Fibroblast of peridontal ligament (primary cell): ENCODE measurements at regions not wholly inside any gene's neighbourhood (a gene's known extent, or its start where the extent isn't known, plus 50 kb on each side); places are given as distances from the start of the nearest gene placed in this dataset.

Experiments
- DNase-seq: peaks from one replicate; pipeline ENCODE4 v3.0.0-alpha.2; 2010; ENCODE audit errors: extremely low read depth

DNA sequence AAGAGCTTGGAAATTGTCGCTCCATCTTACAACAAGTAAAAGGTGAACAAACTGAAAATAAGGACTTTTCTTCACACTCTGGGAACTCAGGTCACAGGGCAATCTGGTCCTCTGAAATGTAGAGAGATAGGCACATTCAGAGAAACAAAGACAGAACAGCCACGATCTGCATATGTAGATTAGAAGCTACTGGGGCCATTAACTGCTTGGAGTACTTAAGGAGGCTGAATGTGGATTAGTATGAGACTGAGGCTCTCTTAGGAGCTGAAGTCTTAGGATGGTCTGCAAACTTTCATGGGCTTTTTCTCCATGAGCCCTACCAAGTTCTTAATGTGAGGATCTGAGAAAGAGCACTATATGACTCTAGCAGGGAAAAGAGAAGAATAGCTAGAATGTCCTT is 265.3 kb upstream of the NXPH2 start:
- DNase-seq: no peak

DNA sequence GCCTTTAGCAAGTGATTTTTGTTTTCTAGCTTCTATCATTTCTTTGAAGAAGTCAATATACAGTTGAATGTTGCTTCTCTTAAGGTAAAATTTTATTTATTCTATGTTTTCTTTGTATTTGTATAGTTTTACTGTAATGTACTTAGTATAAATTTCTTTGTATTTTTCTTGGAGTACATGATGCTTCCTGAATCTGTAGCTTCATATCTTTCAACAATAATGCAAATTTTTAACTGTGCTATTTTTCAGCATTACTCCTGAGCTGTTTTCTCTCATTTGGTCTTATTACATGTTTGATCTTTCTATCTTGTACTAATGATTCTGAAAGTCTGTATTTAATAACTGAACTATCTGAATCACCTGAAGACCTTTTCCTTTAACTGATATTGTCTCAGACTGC is 253.9 kb upstream of the NXPH2 start:
- no peak for DNase-seq

DNA sequence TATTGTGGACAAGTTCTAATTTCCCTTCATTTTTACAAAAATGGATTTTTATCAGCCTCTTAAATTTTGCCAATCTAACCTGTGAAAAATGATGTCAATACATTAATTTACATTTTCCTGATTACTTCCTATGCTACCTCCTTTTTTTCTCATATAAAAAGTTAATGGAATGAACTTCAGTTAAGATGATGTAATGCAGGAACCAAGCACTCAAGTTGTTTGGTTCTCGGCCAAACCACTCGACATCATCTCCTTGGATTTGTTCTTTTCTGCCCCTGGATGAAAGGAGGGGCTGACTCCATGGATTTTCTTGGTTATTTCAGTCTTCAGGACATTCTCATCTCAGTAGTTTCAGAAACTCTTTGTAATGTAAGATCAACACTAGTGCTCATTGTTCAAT is 253.1 kb upstream of the NXPH2 start:
- DNase-seq: peak; percentile 79

DNA sequence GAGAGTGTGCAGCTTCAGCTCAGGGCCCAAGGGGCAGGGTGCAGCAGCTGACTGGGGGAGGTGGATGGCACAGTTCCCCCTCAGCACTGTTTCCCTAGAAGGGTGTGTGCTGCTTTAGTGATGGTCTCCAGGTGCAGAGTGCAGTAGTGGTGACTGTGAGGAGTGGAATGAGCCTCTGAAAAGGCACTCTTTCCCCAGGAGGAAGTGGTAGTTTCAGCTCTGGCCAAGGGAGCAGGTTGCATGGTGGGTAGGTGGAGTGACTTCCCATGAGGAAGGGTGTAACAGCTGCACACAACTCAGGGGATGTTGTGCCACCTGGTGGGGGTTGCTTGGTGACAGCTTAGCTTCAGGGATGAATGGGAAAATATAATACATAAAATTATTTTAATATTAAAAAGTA is 251.5 kb upstream of the NXPH2 start:
- DNase-seq: peak; percentile 13

DNA sequence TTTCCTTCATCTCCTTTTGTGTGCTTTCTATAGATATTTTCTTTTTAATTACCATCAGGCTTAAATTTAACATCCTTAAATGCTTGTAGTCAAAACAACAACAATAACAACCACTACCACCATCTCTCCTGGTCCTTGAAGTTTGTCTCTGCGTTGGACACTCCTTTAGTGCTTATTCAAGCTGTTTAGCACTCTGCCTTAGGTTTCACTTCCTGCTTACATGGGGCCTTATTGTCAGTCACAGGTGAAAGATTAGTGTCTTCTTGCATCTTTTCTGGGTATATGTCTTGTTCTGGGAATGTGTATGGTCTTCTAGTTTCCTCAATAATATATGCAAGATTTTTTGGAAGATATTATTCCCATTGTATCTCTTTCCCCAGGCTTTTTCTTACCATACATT is 240.1 kb upstream of the NXPH2 start:
- no peak for DNase-seq

DNA sequence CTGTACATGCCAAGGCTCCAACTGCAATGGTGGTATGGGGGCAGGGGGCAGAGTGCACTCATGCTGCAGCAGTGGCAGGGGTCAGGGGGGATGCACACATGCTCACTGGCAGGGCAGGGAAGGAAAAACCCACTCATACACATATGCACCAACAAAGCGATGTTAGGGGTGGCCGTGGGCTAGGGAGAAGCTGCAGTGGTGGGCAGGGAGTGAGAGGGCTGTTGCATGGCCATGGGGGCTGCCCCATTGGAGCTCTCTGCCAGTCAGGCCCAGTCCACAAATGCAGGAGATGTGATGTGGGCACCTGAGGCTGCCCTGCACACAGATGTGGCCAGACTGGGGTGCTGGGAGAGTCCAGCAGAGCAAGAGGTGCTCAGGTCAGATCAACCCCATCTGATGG is 238.1 kb upstream of the NXPH2 start:
- DNase-seq: no peak

DNA sequence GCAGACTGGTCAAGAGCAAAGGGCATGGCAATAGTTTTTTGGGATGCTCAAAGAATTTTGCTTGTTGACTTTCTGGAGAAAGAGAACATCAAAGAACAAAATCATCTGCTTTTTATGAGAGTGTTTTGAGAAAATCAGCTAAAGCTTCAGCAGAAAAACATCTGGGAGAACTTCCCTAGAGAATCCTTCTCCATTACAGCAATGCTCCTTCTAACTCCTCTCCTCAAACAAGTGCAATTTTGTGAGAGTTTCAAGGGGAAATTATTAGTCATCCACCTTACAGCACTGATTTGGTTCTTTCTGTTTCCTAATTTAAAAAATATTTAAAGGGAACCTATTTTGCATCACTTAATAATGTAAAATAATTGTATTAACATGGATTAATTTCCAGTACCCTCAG is 226.9 kb upstream of the NXPH2 start:
- DNase-seq: peak; percentile 11

DNA sequence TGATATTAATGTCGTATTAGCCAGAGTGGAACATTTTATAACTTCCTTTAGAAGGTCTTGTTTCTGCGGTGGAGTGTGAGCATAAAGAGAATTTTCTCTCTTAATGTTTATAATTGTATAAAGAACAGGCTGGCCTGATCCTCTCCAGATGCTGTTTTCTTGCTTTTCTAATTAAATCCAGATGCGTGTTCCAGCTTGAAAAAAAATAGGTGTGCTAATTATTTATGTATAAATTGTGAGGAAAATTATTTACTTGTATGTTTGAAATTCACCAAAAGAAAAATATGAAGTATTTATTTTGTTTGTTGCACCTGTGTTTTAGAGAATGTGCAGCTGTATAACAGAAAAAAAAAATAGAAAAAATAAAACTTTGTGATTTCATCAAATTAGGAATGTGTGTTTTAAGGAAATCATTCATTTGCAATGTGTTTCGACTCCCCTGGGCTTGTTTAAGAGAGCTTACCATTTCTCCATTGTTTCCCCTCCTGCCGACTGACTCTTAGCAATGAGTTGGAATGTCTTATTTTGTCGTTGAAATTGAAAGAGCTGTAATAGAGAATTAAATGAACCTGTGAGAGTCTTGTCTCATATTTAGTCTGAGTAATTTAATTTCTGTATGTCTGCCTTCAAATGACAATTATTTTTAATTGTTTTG is 220.1 kb upstream of the NXPH2 start:
- DNase-seq: peak; percentile 30

DNA sequence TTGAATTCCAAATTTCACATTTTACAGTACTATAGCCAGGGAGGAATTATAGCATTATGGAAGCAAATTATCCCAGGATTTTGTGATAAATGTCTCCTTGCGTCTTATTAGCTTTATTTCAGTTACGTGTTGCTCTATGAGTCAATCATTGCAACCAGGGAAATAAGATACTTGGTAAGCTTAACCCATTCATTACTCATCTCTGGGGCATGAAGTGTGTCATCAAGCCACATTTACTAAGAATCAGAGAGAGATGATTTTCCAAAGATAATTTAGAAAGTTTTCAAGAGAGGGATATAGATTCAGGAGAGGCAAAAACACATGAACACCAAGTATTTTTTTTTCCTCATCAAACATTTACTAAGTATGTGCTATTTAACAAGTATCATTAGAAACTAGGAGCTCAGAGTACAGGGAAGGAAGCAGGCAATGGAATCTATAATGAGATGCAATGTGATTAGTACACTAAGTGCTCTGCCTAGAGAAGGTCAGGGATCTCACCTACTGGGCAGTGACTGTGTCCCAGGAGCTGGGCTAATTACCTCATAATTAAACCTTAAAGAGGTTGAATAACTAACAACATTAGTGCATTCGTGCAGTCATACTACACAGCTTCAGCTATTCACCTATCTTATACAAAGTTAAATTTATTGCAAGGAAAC is 217.8 kb upstream of the NXPH2 start:
- peak; percentile 75 for DNase-seq

DNA sequence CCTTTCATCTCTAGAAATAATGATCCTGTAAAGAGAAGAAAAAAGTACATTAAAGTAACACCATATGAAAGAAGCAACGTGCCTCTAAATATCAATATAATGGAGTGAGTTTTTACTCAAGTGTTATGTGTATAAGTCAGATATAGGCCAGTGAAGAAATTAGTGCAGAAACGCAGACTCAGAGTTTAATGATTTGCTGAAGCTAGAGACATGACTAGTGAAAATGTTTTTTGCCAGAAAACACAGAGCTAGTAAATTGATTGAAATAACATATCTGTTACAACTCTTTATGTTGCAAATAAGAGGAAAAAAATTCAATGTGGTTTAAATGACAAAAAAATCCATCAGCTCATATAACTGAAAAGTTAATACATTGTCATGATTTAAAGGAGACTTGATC is 217.2 kb upstream of the NXPH2 start:
- peak; percentile 29 for DNase-seq

DNA sequence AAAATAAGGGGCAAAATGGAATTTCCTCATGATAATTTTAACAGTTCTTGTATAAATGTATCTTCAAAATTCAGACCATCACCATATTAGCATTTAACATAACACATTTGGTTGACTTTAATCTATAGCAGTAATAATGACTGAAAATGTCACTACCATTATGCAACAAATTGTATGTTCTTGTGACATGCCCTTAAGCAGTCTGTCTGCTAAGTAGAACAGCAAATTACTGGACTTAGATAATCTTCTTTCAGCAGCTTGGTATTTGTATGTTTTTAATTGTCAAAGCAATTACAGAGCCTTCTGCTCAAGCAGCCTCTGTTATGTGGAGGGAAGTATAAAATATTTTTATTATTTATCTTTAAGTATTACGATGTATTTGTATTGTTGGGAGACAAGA is 214.3 kb upstream of the NXPH2 start:
- DNase-seq: no peak

DNA sequence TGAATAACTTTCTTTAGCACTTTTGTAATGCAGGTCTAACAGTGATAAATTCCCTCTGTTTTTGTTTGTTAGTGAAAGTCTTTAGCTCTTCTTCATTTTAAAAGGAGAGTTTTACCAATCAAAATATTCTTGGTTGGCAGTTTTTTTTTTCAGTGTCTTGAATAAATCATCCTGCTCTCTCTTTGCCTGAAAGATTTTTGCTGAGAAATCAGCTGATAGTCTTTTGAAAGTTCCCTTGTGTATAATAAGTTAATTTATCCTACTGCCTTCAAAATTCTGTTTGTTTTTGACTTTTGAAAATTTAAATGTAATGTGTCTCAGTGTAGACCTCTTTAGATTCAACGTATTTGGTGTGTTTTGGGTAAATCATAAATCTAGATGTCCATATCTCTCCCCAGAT is 205.7 kb upstream of the NXPH2 start:
- DNase-seq: no peak

DNA sequence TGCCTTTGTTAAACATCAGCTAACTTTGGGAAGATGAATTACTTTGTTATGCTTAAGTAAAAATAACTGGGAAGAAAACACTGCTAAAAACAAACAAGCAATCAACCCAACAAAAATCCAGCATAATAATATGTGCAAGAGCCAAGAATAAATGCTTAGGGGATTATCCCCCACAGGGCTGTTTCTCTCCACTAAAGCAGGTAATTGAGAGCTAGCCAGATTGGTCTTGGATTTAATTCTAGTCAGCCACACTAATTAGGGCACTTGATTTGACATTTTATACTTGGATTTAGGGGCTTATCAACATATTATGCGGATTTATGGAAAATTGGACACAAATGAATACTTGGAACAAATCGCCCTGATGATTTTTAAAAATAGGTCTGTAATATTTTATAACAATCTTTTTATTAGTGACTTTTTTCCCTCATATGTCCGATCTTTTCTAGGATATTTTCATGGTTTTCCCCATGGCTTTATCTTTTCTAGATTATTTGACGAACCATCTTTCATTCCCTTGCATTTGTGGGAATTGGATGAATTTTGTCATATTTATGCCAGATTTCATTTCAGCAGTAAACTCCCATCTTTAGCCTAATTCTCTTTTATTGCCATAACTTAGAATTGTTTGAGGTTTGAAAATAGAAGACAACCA is 199.1 kb upstream of the NXPH2 start:
- DNase-seq: no peak

DNA sequence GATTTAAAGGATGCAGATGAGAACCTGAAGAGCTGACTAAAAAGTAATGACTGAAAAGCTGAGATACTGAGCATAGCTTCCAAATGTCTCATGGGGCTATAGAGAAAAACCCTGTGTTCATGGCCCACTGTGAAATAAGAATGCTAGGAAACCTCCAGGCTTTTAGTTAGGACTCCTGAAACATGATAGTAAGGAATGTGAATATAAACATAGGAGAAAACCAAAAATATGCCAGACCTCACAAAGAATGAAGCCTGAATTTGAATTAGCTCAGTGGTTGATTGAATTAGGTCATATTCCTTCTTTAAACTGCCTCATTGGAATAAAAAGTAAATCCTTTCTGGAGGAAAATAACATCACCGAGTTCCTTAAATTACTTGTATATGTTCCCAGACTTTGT is 194.5 kb upstream of the NXPH2 start:
- peak; percentile 96 for DNase-seq

DNA sequence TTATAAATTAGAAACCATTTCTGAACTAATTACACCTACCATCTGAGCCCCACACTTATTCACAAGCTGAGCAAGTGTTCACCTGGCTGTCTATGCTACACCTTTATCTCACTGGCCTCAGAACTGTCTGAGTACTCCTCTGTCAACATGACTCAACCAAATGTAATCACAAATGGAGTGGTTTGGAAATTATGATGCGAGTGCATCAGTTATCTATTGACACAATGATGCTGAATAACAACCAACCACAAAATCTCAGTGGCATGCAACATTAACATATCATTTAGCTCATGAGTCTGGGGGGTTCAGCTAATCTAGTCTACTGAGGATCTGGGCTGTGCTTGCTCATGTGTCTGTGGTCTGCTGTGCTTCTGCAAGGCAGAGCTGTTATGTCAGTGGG is 184.2 kb upstream of the NXPH2 start:
- DNase-seq: no peak

DNA sequence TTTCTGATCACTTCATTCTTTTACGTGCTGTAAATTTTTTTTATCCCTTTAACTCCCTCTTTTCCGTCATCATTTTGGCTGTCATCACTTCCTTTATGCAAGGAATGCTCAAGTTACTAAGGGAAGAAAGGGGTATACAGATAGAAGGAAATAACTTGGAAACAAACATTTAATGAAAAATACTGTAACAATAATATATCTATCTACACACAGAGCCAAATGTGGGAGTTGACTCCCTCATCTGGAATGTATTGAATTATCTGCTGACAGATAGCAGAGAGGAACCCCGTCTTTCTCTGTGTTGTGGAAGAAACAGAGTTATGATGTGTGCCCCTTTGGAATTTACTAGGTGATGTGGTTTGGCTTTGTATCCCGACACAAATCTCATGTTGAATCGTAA is 182.5 kb upstream of the NXPH2 start:
- DNase-seq: no peak

DNA sequence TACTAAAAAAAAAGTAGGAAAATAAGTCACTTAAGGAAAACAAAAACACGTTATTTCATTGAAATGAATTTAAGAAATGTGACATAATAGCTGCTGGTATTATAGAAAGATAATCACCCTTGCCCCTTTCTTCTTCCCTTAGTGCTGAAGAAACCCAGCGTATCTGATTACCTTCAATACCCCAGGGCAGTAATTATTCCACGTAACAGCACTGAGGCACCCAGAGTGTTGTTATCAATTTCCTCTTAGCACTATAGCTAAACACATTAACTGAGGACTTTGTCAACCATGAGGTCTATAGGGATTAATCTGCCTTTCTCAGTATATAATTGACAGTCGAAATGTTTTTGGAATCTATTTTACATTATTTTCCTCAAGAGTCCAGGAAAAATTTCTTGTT is 180.0 kb upstream of the NXPH2 start:
- DNase-seq: no peak

DNA sequence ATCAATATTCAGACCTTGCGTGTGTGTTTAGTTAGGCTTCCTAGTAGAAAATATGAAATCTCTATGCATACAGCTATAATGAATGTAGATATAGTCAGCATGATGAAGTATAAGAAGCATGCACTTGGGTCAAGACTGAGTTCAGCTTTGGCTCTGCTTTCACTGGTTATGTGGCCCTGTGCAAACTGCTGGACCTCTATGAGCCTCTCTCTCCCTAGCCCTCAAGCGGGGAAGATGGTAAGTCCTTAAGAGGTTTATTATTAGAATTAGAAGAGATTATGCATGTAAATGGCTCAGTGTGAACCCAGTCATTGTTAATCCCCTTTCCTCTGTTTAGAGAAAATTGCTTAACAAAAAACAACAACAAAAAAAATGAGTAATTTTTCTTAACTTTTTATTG is 178.8 kb upstream of the NXPH2 start:
- no peak for DNase-seq

DNA sequence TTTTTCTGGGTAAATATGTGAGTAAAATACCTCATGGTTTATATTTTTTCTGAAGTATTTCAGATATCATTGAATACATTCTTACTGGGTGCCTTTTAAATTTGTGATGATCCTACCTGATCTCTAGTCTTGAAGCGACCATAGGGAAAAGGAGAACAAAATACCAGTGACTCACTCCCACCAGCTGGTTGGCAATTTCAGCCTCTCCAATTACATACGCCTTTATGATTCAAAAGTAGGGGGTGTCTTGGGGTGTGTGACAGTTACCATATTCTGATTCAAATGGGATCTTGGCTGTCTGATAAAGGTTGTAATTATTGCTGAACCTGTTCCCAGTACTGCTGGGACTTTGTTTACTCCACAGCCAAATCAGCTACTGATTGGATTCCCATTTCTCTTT is 175.9 kb upstream of the NXPH2 start:
- DNase-seq: peak; percentile 9

DNA sequence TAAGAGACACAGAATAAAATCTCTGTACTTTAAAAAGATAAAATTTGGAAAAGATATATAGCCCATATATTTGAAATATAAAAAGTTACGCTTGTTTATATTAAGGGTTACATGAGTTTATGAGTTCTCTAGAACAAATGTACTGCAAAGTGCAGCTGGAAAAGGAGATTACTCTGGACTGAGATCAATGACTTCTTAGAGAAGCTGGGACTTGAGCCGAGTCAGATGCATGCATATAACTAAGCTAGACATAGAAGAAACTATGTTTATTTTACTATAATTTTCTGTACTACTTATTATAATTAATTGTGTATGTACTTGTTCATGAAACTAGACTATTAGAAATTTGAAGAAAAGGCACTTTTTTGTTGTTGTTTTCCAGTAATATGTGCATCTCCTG is 170.3 kb upstream of the NXPH2 start:
- DNase-seq: no peak

DNA sequence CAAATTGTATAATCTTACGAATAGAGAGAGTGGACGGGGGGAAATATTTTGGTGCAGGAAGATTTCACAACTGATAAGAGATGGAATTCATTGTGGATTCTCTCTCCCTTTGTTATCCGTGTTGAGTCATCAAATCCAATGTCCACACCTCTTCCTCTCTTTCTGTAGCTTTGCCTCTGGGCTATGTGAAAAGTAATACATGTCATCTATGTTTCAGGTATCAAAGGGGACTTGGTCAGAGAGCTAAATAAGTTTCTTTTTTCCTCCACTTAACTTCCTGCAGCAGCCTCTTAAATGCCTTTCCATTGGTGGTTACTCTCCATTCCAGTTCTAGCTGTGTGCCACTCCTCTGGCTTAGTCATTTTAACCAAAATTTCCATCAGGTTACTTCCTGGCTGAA is 169.3 kb upstream of the NXPH2 start:
- DNase-seq: no peak

DNA sequence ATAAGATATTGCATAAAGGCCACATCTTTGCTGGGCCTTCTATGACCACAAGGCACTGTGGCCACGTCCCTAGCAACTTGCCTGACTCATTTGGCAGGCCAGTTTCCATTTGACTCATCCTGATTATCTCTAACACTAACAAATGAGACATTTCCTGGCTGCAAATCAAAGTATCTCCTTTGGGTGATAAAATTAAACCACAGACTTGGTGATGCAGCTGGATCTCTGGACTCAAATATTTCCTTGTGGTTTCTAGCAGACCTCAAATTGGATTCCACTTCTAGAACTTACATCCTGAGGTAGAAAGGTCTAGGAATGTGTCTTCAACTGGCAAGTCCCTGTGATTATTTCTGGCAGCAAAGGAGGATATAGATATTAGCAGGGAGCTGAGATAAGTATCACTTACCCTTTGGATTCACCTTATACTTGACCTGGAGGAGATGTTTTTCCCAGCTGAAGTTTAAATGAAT is 167.9 kb upstream of the NXPH2 start:
- peak; percentile 99 for DNase-seq

DNA sequence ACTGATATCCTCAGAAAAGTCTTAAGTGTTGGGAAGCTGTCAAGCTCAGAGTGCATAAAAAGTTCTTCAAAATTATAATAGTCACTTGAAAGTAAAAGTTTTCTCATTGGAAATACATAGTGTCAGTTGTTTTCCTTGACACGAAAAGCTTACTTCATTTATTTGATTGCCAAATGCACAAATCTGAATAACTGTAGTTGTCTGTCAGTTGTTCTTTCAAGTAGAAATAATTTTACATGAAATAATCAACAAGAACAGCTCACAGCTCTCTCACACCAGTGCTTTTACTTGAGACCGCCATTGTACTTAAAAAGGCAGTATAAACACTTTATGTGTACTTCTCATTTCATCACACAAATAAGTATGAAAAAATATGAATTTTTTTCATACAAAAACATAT is 163.3 kb upstream of the NXPH2 start:
- no peak for DNase-seq
